HFFc6 (cell line): ENCODE measurements at regions not wholly inside any gene's neighbourhood (a gene's known extent, or its start where the extent isn't known, plus 50 kb on each side); places are given as distances from the start of the nearest gene placed in this dataset.
A peak's percentile ranks its signal among the peaks of the same experiment; 100 is the strongest.

Experiments used
- DNase-seq: peaks from one replicate; pipeline ENCODE4 v3.0.0-alpha.2; 2018
- H3K27ac Mint-ChIP-seq: 2 replicates; pipeline ENCODE4 v1.8.0; 2020; ENCODE audit warnings: mild to moderate bottlenecking, mixed read lengths
- H3K27me3 Mint-ChIP-seq: 2 replicates; pipeline ENCODE4 v1.8.0; 2021; ENCODE audit warnings: mild to moderate bottlenecking, moderate library complexity, mixed read lengths; ENCODE audit not compliant: insufficient read depth
- H3K36me3 Mint-ChIP-seq: 2 replicates; pipeline ENCODE4 v1.8.0; 2021; ENCODE audit warnings: low read depth, mixed read lengths
- H3K4me1 Mint-ChIP-seq: 2 replicates; pipeline ENCODE4 v1.8.0; 2020; ENCODE audit warnings: low read depth, mixed read lengths
- H3K4me3 Mint-ChIP-seq: 2 replicates; pipeline ENCODE4 v1.8.0; 2020; ENCODE audit warnings: mild to moderate bottlenecking, moderate library complexity, mixed read lengths
- H3K9me3 Mint-ChIP-seq: 2 replicates; pipeline ENCODE4 v1.8.0; 2020; ENCODE audit warnings: mild to moderate bottlenecking, mixed read lengths
- TF ChIP-seq, protein P1 (sequence below): fragments of 200-600 bp; sonication (generic); IDR thresholded peaks from 2 replicates; pipeline ENCODE4 v1.5.0; 2021; ENCODE audit warnings: antibody characterized with exemption, mild to moderate bottlenecking

DNA sequence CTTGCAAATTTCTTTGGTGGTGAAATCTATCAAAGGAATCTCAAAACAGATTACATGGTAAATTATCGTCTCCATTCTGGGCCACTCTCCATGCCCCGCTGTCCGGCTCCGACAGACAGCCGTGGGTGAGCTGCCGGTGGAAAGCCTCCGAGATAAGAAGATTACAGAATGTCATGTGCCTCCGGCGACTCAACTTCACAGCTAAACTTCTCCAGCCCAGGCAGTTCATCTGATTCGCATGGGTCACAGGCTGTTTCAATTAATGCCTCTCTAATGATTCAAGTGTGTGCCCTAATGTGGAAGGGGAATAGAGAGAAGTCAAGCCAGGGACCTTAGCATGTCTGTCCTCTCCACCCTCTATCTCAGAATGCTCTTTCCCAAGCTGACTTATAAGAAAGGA lies 520.8 kb upstream of the ZFHX3 start:
- H3K4me3 Mint-ChIP-seq, result no peak overlapping the region
- no peak overlapping the region for H3K27ac Mint-ChIP-seq
- H3K27me3 Mint-ChIP-seq, result peaks cover 22% of the 10 kb centered on the region
- DNase-seq, result no peak
- no peaks in the 10 kb centered on the region for H3K9me3 Mint-ChIP-seq
- H3K4me1 Mint-ChIP-seq, result no peaks in the 10 kb centered on the region
- H3K36me3 Mint-ChIP-seq, result no peaks in the 10 kb centered on the region
- TF ChIP-seq, protein P1, sequence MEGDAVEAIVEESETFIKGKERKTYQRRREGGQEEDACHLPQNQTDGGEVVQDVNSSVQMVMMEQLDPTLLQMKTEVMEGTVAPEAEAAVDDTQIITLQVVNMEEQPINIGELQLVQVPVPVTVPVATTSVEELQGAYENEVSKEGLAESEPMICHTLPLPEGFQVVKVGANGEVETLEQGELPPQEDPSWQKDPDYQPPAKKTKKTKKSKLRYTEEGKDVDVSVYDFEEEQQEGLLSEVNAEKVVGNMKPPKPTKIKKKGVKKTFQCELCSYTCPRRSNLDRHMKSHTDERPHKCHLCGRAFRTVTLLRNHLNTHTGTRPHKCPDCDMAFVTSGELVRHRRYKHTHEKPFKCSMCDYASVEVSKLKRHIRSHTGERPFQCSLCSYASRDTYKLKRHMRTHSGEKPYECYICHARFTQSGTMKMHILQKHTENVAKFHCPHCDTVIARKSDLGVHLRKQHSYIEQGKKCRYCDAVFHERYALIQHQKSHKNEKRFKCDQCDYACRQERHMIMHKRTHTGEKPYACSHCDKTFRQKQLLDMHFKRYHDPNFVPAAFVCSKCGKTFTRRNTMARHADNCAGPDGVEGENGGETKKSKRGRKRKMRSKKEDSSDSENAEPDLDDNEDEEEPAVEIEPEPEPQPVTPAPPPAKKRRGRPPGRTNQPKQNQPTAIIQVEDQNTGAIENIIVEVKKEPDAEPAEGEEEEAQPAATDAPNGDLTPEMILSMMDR, result no peak

DNA sequence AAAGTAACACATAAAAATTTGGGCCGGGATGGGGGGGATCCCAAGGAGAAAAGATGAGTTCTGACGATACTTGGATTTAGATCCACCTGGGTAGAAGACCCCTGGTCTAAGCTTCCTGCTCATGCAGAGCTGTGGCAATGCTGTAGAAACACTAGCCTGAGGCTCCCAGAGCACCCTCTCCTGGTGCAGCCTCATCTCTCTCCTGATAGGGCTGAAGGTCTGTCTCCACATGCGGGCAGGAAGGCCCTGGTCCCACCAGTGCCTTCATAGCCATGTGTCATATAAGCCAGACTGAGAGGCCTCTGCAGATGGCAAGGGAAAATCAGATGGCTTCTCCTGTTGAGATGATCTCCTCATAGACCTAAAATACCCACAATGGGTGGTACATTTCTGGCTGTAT lies 518.0 kb upstream of the ZFHX3 start:
- Mint-ChIP-seq H3K4me3 (no peak overlapping the region), H3K4me1 (no peaks in the 10 kb centered on the region), H3K27me3 (peaks cover 20% of the 10 kb centered on the region), H3K9me3 (no peaks in the 10 kb centered on the region), H3K36me3 (no peaks in the 10 kb centered on the region), H3K27ac (no peak overlapping the region)
- TF ChIP-seq, protein P1, result no peak
- DNase-seq, result no peak

GRCh38 chr16:73565263-73565662 lies 517.3 kb upstream of the ZFHX3 start:
- H3K9me3 Mint-ChIP-seq, result no peaks in the 10 kb centered on the region
- no peak overlapping the region for H3K4me3 Mint-ChIP-seq
- no peak overlapping the region for H3K27ac Mint-ChIP-seq
- TF ChIP-seq, protein P1, result peak; percentile 53
- H3K36me3 Mint-ChIP-seq, result no peaks in the 10 kb centered on the region
- H3K4me1 Mint-ChIP-seq, result no peaks in the 10 kb centered on the region
- no peak for DNase-seq
- peaks cover 20% of the 10 kb centered on the region for H3K27me3 Mint-ChIP-seq

DNA sequence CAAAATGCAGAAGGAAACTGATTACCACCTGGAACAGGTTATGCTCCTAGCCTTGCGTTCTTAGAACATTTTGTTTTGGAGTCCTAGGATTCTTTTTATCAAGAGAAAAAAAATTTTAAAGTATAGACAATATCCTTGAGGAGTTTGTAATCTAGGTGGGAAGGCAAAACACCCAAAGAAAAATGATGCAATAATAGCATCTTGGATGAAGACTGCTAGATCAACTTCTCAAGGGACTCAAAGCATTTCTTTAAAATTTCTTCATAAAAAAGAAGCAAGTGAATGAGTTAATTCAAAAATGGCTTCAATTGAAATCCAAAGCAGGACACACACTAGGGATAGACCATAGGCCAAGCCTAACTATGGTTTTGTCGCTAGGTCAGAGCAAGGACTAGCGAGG lies 515.8 kb upstream of the ZFHX3 start:
- Mint-ChIP-seq H3K9me3 (no peaks in the 10 kb centered on the region), H3K4me3 (no peak overlapping the region), H3K36me3 (no peaks in the 10 kb centered on the region), H3K27me3 (peaks cover 18% of the 10 kb centered on the region), H3K4me1 (no peaks in the 10 kb centered on the region), H3K27ac (no peak overlapping the region)
- no peak for DNase-seq
- TF ChIP-seq, protein P1, result no peak

- H3K4me1 Mint-ChIP-seq, result 0 out of 2 replicates have a peak, but pooled peaks cover 4% of the 10 kb centered on the region
- H3K27ac Mint-ChIP-seq, result no peak overlapping the region
- no peak for DNase-seq
- TF ChIP-seq, protein P1, result no peak
- no peak overlapping the region for H3K4me3 Mint-ChIP-seq
- peaks cover 3% of the 10 kb centered on the region; the same call in 1 of the 2 replicates for H3K9me3 Mint-ChIP-seq
- no peaks in the 10 kb centered on the region for H3K36me3 Mint-ChIP-seq
- H3K27me3 Mint-ChIP-seq, result peaks cover 6% of the 10 kb centered on the region
These were observed 512.6 kb upstream of the ZFHX3 start for GRCh38 chr16:73560497-73560896.

DNA sequence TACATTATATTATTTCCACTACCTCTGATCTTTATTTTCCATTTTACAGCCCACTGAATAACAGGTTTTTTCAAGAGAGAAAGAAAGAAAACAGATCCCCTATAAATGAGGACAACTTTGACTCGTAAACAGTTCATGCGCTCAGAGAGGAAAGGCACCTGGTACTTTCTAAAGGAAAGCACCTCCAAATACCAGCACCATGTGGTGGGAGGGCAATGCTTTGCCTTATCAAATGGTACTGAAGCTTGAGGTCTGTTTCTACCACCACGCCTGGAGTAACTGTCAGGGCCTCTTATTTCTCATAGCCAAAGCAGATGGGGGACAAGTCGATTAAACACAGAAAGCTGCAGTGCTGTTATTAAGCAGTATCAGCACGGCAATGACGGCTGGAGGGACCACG lies 510.3 kb upstream of the ZFHX3 start:
- Mint-ChIP-seq H3K4me3 (no peak overlapping the region), H3K27ac (no peak overlapping the region), H3K9me3 (peaks cover 3% of the 10 kb centered on the region; the same call in 1 of the 2 replicates), H3K36me3 (no peaks in the 10 kb centered on the region), H3K4me1 (0 out of 2 replicates have a peak, but pooled peaks cover 4% of the 10 kb centered on the region), H3K27me3 (peaks cover 6% of the 10 kb centered on the region)
- TF ChIP-seq, protein P1, result no peak
- DNase-seq, result no peak
